Thyroid gland (tissue), 4 donors: ENCODE measurements at regions not wholly inside any gene's neighbourhood (a gene's known extent, or its start where the extent isn't known, plus 50 kb on each side); places are given as distances from the start of the nearest gene placed in this dataset.

Experiments
- DNase-seq, 2 donors: peaks; one replicate each; pipeline ENCODE4 v3.0.0-alpha.2; 2019
- H3K27ac ChIP-seq, 3 donors: fragments of 200-600 bp; sonication (generic); 1 replicate in 2 of 3; 2 replicates in 1 of 3; pipeline ENCODE4 v1.5.1; 2016 to 2019; ENCODE audit warnings: mild to moderate bottlenecking in 1 of 3, moderate library complexity in 1 of 3
- H3K27me3 ChIP-seq: fragments of 200-600 bp; sonication (generic); one replicate; pipeline ENCODE4 v1.5.1; 2019
- H3K36me3 ChIP-seq, 2 donors: fragments of 200-600 bp; sonication (generic); one replicate each; pipeline ENCODE4 v1.5.1; 2016 to 2019
- H3K4me1 ChIP-seq, 2 donors: fragments of 200-600 bp; sonication (generic); one replicate each; pipeline ENCODE4 v1.5.1; 2017 to 2019
- H3K4me3 ChIP-seq, 3 donors: fragments of 200-600 bp; sonication (generic); replicated peaks in 1 of 3; 1 replicate in 2 of 3; 2 replicates in 1 of 3; pipeline ENCODE4 v1.5.1; 2016; ENCODE audit warnings: mild to moderate bottlenecking in 1 of 3
- H3K9me3 ChIP-seq: fragments of 200-600 bp; sonication (generic); one replicate; pipeline ENCODE4 v1.5.1; 2017
- POLR2A ChIP-seq, 2 donors: fragments of 450-650 bp; IDR thresholded peaks; one replicate each; pipeline ENCODE4 v1.6.1; 2017; ENCODE audit warnings: antibody characterized with exemption in 2 of 2, mild to moderate bottlenecking in 2 of 2, moderate library complexity in 1 of 2
- WGBS, 2 donors: methylation state at CpG; one replicate each; pipeline ENCODE4 v1.1.5; 2017; 5-methylcytosine and 5-hydroxymethylcytosine counted together
- intact Hi-C: fragments of 100-400 bp; cut with DNase I; formaldehyde crosslinking; loops from one replicate; pipeline ENCODE4 v1.15.1; 2023
- TF ChIP-seq, protein P1 (sequence below), 6 experiments: fragments of 200-600 bp in 3 of 6; fragments of 450-650 bp in 3 of 6; sonication (generic) in 3 of 6; IDR thresholded peaks; one replicate each; pipeline ENCODE4 v1.5.1; 2016 to 2019; ENCODE audit warnings: antibody characterized with exemption in 6 of 6, mild to moderate bottlenecking in 2 of 6, inconsistent platforms in 1 of 6, moderate library complexity in 1 of 6

DNA sequence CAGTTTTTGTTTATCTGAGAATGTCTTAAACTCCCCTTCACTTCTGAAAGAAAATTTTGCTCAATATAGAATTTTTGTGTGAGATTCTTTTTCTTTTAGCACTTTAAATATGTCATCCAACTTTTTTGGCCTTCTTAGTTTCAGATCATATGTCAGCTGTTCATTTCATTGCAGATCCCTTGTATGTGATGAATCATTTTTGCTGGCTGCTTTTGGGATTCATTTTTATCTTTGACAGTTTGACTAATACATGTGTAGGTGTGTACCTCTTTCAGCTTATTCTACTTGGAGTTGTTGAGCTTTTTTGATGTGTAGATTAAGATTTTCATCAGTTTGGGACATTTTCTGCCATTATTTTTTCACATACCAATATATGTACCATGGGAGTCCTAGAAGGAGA is 156.8 kb downstream of the FASLG start:
- Histone ChIP-seq H3K4me3 (no peak overlapping the region), H3K9me3 (no peaks in the 10 kb centered on the region), H3K27ac (no peak overlapping the region), H3K4me1 (no peaks in the 10 kb centered on the region), H3K27me3 (no peaks in the 10 kb centered on the region), H3K36me3 (no peaks in the 10 kb centered on the region)
- intact Hi-C loops, result no loop called here
- no peak for DNase-seq
- TF ChIP-seq, protein P1, sequence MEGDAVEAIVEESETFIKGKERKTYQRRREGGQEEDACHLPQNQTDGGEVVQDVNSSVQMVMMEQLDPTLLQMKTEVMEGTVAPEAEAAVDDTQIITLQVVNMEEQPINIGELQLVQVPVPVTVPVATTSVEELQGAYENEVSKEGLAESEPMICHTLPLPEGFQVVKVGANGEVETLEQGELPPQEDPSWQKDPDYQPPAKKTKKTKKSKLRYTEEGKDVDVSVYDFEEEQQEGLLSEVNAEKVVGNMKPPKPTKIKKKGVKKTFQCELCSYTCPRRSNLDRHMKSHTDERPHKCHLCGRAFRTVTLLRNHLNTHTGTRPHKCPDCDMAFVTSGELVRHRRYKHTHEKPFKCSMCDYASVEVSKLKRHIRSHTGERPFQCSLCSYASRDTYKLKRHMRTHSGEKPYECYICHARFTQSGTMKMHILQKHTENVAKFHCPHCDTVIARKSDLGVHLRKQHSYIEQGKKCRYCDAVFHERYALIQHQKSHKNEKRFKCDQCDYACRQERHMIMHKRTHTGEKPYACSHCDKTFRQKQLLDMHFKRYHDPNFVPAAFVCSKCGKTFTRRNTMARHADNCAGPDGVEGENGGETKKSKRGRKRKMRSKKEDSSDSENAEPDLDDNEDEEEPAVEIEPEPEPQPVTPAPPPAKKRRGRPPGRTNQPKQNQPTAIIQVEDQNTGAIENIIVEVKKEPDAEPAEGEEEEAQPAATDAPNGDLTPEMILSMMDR (IDR thresholded peaks at IDR 0.05), result no peak
- TF ChIP-seq POLR2A (IDR thresholded peaks at IDR 0.05), result no peak

DNA sequence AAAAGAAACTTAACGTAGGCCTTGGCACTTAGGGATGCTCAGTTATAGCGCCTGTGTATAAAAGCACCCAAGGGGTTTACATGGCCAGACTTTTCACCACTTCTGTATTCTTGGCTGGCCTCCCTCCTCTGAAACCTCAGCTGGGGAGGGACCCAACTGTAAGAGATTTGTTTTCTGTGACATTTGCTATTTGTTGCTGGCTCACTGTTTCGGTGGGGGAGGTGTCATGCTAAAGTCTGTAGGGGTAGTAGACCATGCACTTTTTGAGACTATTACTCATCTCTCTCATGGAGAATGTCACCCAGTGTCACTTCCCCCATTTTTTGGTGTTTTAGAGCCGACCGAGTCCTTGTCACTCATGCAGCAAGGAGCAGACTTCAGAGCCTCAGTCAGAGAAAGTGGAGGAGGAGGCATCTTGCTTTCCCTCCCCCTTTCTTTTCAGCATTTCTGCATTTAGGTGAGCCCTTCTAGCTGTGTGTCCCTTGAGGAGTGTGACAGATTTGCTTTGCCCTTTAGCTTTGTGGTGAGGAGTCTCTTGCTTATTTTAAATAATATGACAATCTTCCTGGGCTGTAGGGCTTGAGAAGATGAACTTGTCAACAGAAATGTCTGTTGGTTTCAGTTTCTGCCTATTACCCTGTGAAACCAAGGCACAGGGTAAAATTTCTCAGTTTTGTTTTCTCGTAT is 160.1 kb downstream of the FASLG start:
- intact Hi-C loops, result no loop called here
- H3K9me3 ChIP-seq, result no peaks in the 10 kb centered on the region
- H3K4me3 ChIP-seq, result no peak overlapping the region
- no peak overlapping the region for H3K27ac ChIP-seq
- no peaks in the 10 kb centered on the region for H3K27me3 ChIP-seq
- TF ChIP-seq, protein P1 (IDR thresholded peaks at IDR 0.05), result no peak
- DNase-seq, result no peak
- H3K36me3 ChIP-seq, result no peaks in the 10 kb centered on the region
- H3K4me1 ChIP-seq, result no peaks in the 10 kb centered on the region
- WGBS, 2 donors, result 58 to 77% methylated on average over 6 of the region's 6 CpGs

DNA sequence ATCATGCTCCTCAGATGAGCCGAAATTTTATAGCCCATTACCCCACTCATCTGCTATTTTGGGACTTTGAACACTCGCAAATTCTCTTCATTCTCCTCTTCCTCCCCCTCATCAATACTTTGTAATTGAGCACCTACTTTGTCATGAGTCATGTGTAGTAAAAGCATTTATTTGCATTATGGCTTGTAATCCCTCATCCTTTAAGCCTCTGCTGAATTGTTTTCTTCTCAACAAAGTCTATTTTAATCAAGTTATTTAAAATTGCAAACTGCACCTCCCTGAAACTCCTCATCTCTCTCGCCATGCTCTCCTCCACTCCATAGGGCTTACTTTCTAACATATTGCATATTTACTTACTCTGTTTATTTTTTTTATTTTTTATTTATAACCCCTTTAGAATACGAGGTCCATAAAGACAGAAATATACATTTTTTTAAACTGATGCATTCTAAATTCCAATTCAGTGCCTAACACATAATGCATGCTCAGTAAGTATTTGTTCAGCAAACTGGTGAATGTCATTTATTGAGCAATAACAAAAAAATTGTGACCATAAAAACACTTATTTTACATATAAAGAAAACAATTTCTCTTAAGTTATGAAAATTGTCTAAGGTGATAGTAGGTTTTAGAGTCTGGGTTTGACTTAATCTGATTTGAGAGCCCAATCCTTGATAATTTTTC is 161.7 kb downstream of the FASLG start:
- H3K27me3 ChIP-seq, result no peaks in the 10 kb centered on the region
- no peak for TF ChIP-seq POLR2A (IDR thresholded peaks at IDR 0.05)
- TF ChIP-seq, protein P1 (IDR thresholded peaks at IDR 0.05), result no peak
- intact Hi-C loops, result loop anchor here (5.0 kb wide), 1 partner anchor 387 kb away; the partner anchor contains the start of gene TNFSF4

DNA sequence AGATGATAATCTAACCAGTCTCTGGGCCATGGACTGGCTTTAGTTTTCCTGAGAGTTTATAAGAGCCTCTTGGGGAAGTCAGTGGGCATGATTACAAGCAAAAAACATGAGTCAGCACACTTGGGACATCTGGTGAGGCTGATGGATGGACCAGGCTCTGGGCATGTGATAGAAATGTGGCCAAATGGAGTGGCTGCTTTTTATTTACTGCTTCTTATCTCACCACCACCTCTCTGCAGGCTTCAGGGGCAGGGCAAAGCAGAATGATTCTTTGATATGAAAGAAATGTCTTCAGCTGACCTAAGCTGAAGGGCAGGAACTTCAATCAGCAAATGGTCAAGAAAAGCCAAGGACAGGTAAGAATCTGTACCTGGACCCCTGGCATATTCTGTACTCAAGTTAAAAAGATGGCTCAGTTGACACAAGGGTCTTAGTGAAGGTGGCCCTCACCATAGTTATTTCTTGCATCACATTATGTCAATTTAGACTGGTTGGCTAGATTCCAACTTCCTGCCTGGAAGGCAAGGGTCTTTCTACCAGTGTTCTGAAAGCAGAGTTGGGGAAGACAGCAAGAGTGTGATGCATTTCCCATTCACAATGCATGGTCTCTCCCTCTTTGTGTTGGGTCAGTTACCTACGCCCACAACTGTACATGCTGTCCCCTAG is 162.8 kb downstream of the FASLG start:
- TF ChIP-seq POLR2A (IDR thresholded peaks at IDR 0.05), result no peak
- TF ChIP-seq, protein P1 (IDR thresholded peaks at IDR 0.05), result no peak
- H3K27ac ChIP-seq, result no peak overlapping the region
- no peak overlapping the region for H3K4me3 ChIP-seq
- H3K4me1 ChIP-seq, result no peaks in the 10 kb centered on the region
- intact Hi-C loops, result loop anchor here (5.0 kb wide), 1 partner anchor 386 kb away; the partner anchor contains the start of gene TNFSF4
- no peaks in the 10 kb centered on the region for H3K9me3 ChIP-seq
- 92 to 94% methylated on average over 1 of the region's 1 CpG for WGBS, 2 donors
- H3K36me3 ChIP-seq, result no peaks in the 10 kb centered on the region
- H3K27me3 ChIP-seq, result no peaks in the 10 kb centered on the region
- DNase-seq, result no peak

More for the DNA sequence above, 161.7 kb downstream of the FASLG start:
- Histone ChIP-seq H3K9me3 (no peaks in the 10 kb centered on the region), H3K36me3 (no peaks in the 10 kb centered on the region), H3K27ac (no peak overlapping the region), H3K4me1 (no peaks in the 10 kb centered on the region), H3K4me3 (no peak overlapping the region)
- WGBS, 2 donors, result 94 to 95% methylated on average over 4 of the region's 4 CpGs
- DNase-seq, result no peak

DNA sequence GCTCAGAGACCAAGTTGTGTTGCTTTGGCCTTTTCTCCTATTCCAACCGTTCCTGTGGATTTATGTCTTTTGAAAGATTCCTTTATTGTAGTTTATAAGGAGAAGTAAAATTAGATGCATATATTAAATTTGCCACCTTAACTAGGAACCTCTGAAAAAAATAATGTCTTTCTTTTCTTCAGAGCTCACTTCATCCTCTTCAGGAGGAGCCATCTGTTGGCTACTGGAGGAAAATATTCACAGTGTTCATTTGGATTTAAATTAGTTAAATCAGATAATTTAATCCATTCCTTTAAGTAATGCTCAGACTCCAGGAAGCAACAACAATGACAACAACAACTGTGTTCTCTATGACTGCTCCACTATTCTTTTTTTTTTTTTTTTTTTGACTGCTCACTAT is 164.0 kb downstream of the FASLG start:
- 87 to 98% methylated on average over 1 of the region's 1 CpG for WGBS, 2 donors
- DNase-seq, result no peak
- Histone ChIP-seq H3K27ac (no peak overlapping the region), H3K36me3 (no peaks in the 10 kb centered on the region), H3K27me3 (no peaks in the 10 kb centered on the region), H3K4me3 (no peak overlapping the region), H3K9me3 (no peaks in the 10 kb centered on the region), H3K4me1 (no peaks in the 10 kb centered on the region)
- intact Hi-C loops, result loop anchor here (5.0 kb wide), 1 partner anchor 384 kb away; the partner anchor contains the start of gene TNFSF4
- TF ChIP-seq POLR2A (IDR thresholded peaks at IDR 0.05), result no peak
- TF ChIP-seq, protein P1 (IDR thresholded peaks at IDR 0.05), result no peak
